T-helper 1 cell (primary cell): ENCODE measurements at regions not wholly inside any gene's neighbourhood (a gene's known extent, or its start where the extent isn't known, plus 50 kb on each side); places are given as distances from the start of the nearest gene placed in this dataset.

Source experiments
- DNase-seq, 5 donors: peaks; one replicate each; pipeline ENCODE4 v3.0.0-alpha.2; 2012 to 2020

GRCh38 chr12:115455268-115455681 is 771.3 kb upstream of the TBX3 start:
- no peak for DNase-seq

GRCh38 chr12:115452751-115453281 is 768.8 kb upstream of the TBX3 start:
- no peak for DNase-seq

- DNase-seq, result no peak
Measured at GRCh38 chr12:115451780-115452736, 768.1 kb upstream of the TBX3 start.

- no peak for DNase-seq
Measured at GRCh38 chr12:115451151-115451779, 767.3 kb upstream of the TBX3 start.

GRCh38 chr12:115450710-115451109 is 766.7 kb upstream of the TBX3 start:
- no peak for DNase-seq

- DNase-seq, result no peak
Measured at GRCh38 chr12:115450017-115450416, 766.0 kb upstream of the TBX3 start.

GRCh38 chr12:115449526-115449925 is 765.6 kb upstream of the TBX3 start:
- DNase-seq, result no peak

- no peak for DNase-seq
Measured at GRCh38 chr12:115444346-115444745, 760.4 kb upstream of the TBX3 start.

GRCh38 chr12:115443351-115443938 is 759.5 kb upstream of the TBX3 start:
- DNase-seq, result no peak

GRCh38 chr12:115440438-115440837 is 756.5 kb upstream of the TBX3 start:
- DNase-seq, result no peak

- no peak for DNase-seq
Measured at GRCh38 chr12:115439008-115439601, 755.1 kb upstream of the TBX3 start.

GRCh38 chr12:115438314-115438713 is 754.3 kb upstream of the TBX3 start:
- no peak for DNase-seq

GRCh38 chr12:115437061-115437567 is 753.1 kb upstream of the TBX3 start:
- DNase-seq, result no peak

GRCh38 chr12:115433014-115433634 is 749.1 kb upstream of the TBX3 start:
- no peak for DNase-seq

- no peak for DNase-seq
Measured at GRCh38 chr12:115430636-115431035, 746.7 kb upstream of the TBX3 start.

- DNase-seq, result no peak
Measured at GRCh38 chr12:115426732-115427131, 742.8 kb upstream of the TBX3 start.

- DNase-seq, result no peak
Measured at GRCh38 chr12:115424003-115424402, 740.0 kb upstream of the TBX3 start.

- no peak for DNase-seq
Measured at GRCh38 chr12:115423546-115423987, 739.6 kb upstream of the TBX3 start.

- DNase-seq, result no peak
Measured at GRCh38 chr12:115422845-115423545, 739.0 kb upstream of the TBX3 start.

GRCh38 chr12:115421796-115422709 is 738.1 kb upstream of the TBX3 start:
- no peak for DNase-seq
